GM13976 (cell line): ENCODE measurements at regions not wholly inside any gene's neighbourhood (a gene's known extent, or its start where the extent isn't known, plus 50 kb on each side); places are given as distances from the start of the nearest gene placed in this dataset.

Experiments used
- DNase-seq: peaks from one replicate; pipeline ENCODE4 v3.0.0; 2012; ENCODE audit warnings: low spot score
- in situ Hi-C: fragments of 300-500 bp; cut with MboI; formaldehyde crosslinking; loops from one replicate; pipeline ENCODE4 v1.12.0; 2022; ENCODE audit warnings: low sequenced_read_pairs, mixed read lengths, inconsistent platforms; ENCODE audit not compliant: unreplicated experiment
- TF ChIP-seq, protein P1 (sequence below): IDR thresholded peaks from 2 replicates; pipeline ENCODE4 v1.5.1; 2012; ENCODE audit warnings: borderline replicate concordance, mild to moderate bottlenecking; ENCODE audit not compliant: insufficient read depth; ENCODE audit errors: extremely low read depth, missing control alignments, control extremely low read depth

DNA sequence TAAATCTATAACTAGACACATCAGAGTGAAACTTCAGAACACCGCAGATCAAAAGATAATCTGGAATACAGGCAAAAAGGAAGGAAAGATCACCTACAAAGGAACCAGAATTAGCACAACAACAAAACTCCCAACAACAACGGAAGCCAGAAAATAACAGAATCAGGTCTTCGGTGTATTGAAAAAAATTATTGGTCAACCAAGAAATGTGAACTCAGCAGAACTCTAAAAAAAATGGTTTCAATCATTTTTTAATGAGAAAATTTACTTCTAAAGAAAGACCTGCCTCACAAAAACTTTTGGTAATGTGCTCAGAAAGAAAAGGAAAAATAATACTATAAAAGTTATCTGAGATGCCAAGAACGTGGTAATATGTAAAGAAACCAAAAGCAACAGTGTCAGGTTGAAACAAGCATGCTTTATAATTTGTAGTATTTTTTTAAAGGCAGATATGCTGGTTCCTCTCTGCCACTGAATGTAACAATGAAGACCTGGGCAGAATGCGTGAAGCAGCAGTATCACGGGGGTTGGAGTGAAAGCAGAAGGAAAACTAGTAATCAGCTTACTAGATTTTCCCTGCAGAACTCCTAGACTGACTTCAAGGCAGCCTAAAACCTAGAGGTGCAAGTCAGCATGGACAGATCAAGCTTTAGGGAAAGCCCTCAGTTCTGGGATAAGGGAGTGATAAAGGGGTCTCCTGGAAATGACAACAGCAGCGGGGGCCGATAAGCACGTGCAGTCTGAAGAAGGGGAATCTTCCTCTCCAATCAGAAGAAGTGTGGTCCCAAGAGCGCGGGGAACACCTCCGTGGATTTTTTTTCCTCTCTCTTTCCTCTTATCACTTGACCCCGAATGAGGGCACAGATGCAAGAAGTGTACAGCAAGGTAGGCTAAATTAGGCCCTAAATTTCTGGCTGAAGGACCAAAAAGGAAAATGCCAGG, 80.9 kb upstream of the TEKT1 start:
- no peak for DNase-seq
- TF ChIP-seq, protein P1, sequence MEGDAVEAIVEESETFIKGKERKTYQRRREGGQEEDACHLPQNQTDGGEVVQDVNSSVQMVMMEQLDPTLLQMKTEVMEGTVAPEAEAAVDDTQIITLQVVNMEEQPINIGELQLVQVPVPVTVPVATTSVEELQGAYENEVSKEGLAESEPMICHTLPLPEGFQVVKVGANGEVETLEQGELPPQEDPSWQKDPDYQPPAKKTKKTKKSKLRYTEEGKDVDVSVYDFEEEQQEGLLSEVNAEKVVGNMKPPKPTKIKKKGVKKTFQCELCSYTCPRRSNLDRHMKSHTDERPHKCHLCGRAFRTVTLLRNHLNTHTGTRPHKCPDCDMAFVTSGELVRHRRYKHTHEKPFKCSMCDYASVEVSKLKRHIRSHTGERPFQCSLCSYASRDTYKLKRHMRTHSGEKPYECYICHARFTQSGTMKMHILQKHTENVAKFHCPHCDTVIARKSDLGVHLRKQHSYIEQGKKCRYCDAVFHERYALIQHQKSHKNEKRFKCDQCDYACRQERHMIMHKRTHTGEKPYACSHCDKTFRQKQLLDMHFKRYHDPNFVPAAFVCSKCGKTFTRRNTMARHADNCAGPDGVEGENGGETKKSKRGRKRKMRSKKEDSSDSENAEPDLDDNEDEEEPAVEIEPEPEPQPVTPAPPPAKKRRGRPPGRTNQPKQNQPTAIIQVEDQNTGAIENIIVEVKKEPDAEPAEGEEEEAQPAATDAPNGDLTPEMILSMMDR, result no peak
- in situ Hi-C loops, result loop anchor here (5.0 to 25.0 kb wide), 2 partner anchors 90 to 225 kb away; no protein-coding TSS in a partner anchor

DNA sequence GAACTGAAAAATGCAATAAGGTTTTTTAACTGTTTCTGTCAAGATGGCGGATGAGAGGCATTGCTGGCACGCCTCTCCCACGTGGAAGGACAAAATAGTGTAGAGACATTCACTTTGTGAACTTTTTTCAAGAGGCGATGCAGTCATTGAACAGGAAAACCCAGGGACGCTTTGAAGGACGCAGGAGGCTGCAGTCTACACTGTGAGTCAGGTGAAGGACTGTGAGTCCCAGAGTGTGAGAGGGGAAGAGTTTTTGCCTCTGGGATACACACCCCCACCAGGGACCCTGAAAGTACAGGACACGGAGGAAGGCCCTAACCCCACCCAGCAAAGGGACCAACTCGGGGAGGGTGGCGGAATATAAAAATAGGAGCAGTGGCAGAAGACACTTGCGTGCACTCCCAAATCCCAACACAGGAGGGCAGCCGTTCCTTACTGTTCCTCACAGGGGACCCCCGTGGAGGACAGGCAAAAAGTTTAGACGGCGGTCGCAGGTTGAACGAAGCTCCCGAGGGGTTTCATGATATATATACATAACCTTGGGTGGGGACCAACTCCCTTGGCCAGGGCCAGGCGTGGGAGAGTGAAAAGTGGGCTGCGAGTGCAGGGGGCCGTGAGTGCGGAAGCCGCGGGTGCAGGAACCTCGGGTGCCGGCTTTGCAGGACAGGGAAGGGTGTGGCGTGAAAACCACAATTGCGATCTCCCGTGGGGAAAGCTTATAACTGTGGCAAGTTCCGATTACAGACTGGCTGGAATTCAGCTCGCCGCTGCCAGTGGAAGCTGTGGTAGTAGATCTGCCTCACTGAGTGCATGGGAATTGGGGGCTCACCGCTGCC, 82.0 kb upstream of the ALOX12 start:
- in situ Hi-C loops, result loop anchor here (5.0 to 25.0 kb wide), 2 partner anchors 88 to 223 kb away; no protein-coding TSS in a partner anchor
- peak; percentile 82 for DNase-seq
- TF ChIP-seq, protein P1, result peak; percentile 80

GRCh38 chr17:6914711-6915110, 81.1 kb upstream of the ALOX12 start:
- TF ChIP-seq, protein P1, result no peak
- DNase-seq, result no peak
- in situ Hi-C loops, result loop anchor here (5.0 to 25.0 kb wide), 2 partner anchors 88 to 223 kb away; no protein-coding TSS in a partner anchor

DNA sequence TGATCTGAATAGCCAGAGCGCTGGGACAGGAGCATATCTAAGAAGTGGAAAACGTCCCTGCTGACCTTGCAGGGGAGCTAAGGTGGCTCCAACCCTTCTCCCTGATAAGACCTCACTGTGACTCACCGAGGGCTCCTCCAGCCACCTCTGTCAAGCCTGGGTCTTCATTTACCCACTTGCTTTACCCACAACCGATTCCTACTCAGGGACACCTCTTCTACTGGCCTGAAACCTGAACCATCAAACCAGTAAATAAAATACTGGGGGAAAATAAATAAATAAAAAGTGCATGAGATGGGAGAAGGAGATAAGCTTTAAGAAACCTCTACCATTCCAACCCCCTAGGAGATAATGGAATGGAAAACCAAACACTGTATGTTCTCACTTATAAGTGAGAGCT, 80.2 kb upstream of the ALOX12 start:
- DNase-seq, result no peak
- in situ Hi-C loops, result loop anchor here (25.0 kb wide), 1 partner anchor 222 kb away; no protein-coding TSS in a partner anchor
- TF ChIP-seq, protein P1, result no peak

GRCh38 chr17:6919158-6919557, 76.7 kb upstream of the ALOX12 start:
- TF ChIP-seq, protein P1, result no peak
- no peak for DNase-seq
- in situ Hi-C loops, result loop anchor here (25.0 kb wide), 1 partner anchor 218 kb away; no protein-coding TSS in a partner anchor

- no peak for DNase-seq
- TF ChIP-seq, protein P1, result no peak
- in situ Hi-C loops, result loop anchor here (25.0 kb wide), 1 partner anchor 214 kb away; no protein-coding TSS in a partner anchor
Measured at GRCh38 chr17:6923385-6923784, 72.5 kb upstream of the ALOX12 start.
